GM23338 (cell line): ENCODE measurements at regions not wholly inside any gene's neighbourhood (a gene's known extent, or its start where the extent isn't known, plus 50 kb on each side); places are given as distances from the start of the nearest gene placed in this dataset.

Experiments used
- ATAC-seq: fragments of 200-7000 bp; cut with Tn5 transposase; 3 replicates; pipeline ENCODE4 v1.9.1; 2020
- DNase-seq: peaks from one replicate; pipeline ENCODE4 v3.0.0-alpha.2; 2015; ENCODE audit warnings: low spot score
- H2AFZ ChIP-seq: fragments of 200-600 bp; sonication (generic); 2 replicates; pipeline ENCODE4 v1.8.0; 2016; ENCODE audit warnings: antibody characterized with exemption, mild to moderate bottlenecking, moderate library complexity
- H3F3A ChIP-seq: fragments of 200-600 bp; sonication (generic); replicated peaks from 2 replicates; pipeline ENCODE4 v1.8.0; 2017; ENCODE audit warnings: antibody characterized with exemption, mixed run types, low read depth
- H3K27ac ChIP-seq: fragments of 200-600 bp; sonication (generic); 2 replicates; pipeline ENCODE4 v1.6.1; 2016; ENCODE audit warnings: low read depth
- H3K27me3 ChIP-seq: fragments of 200-600 bp; sonication (generic); 2 replicates; pipeline ENCODE4 v1.8.0; 2016; ENCODE audit warnings: mild to moderate bottlenecking, mixed run types, moderate library complexity; ENCODE audit not compliant: insufficient read depth
- H3K36me3 ChIP-seq: fragments of 200-600 bp; sonication (generic); 2 replicates; pipeline ENCODE4 v1.8.0; 2016; ENCODE audit warnings: mild to moderate bottlenecking; ENCODE audit not compliant: insufficient read depth
- H3K4me1 ChIP-seq: fragments of 200-600 bp; sonication (generic); 2 replicates; pipeline ENCODE4 v1.8.0; 2016; ENCODE audit warnings: mild to moderate bottlenecking, moderate library complexity; ENCODE audit not compliant: insufficient read depth
- H3K4me2 ChIP-seq: fragments of 200-600 bp; sonication (generic); 2 replicates; pipeline ENCODE4 v1.7.1; 2017; ENCODE audit warnings: mixed run types
- H3K4me3 ChIP-seq: fragments of 200-600 bp; sonication (generic); 2 replicates; pipeline ENCODE4 v1.6.1; 2016; ENCODE audit warnings: mixed run types
- H3K79me2 ChIP-seq: fragments of 200-600 bp; sonication (generic); replicated peaks from 2 replicates; pipeline ENCODE4 v1.8.0; 2017; ENCODE audit warnings: mild to moderate bottlenecking; ENCODE audit not compliant: insufficient read depth
- H3K9me2 ChIP-seq: fragments of 200-600 bp; sonication (generic); 2 replicates; pipeline ENCODE4 v1.8.0; 2017; ENCODE audit not compliant: insufficient read depth
- H4K20me1 ChIP-seq: fragments of 200-600 bp; sonication (generic); replicated peaks from 2 replicates; pipeline ENCODE4 v1.8.0; 2017; ENCODE audit warnings: mild to moderate bottlenecking; ENCODE audit not compliant: insufficient read depth
- H3K27ac Mint-ChIP-seq: 2 replicates; pipeline ENCODE4 v1.8.0; 2020; ENCODE audit warnings: inconsistent platforms, mild to moderate bottlenecking, moderate library complexity, mixed read lengths
- H3K27me3 Mint-ChIP-seq: 3 replicates; pipeline ENCODE4 v1.8.0; 2022; ENCODE audit warnings: low read depth, mild to moderate bottlenecking, moderate library complexity, mixed read lengths, inconsistent platforms; ENCODE audit not compliant: insufficient read depth, poor library complexity
- H3K36me3 Mint-ChIP-seq: 3 replicates; pipeline ENCODE4 v1.8.0; 2021; ENCODE audit warnings: low read depth, mild to moderate bottlenecking, inconsistent platforms, moderate library complexity, mixed read lengths
- H3K4me1 Mint-ChIP-seq: 3 replicates; pipeline ENCODE4 v1.8.0; 2020; ENCODE audit warnings: mild to moderate bottlenecking, inconsistent platforms, mixed read lengths
- H3K4me3 Mint-ChIP-seq: 3 replicates; pipeline ENCODE4 v1.8.0; 2021; ENCODE audit warnings: moderate library complexity, mild to moderate bottlenecking, inconsistent platforms, mixed read lengths
- H3K9me3 Mint-ChIP-seq: 3 replicates; pipeline ENCODE4 v1.8.0; 2020; ENCODE audit warnings: moderate library complexity, mild to moderate bottlenecking, inconsistent platforms, mixed read lengths
- EZH2 ChIP-seq: fragments of 200-600 bp; sonication (generic); IDR thresholded peaks from one replicate; pipeline ENCODE4 v1.8.0; 2017; ENCODE audit warnings: antibody characterized with exemption, mild to moderate bottlenecking, low read depth; ENCODE audit not compliant: unreplicated experiment
- EZH2phosphoT487 ChIP-seq: fragments of 200-600 bp; sonication (generic); IDR thresholded peaks from one replicate; pipeline ENCODE4 v1.8.1; 2018; ENCODE audit warnings: antibody characterized with exemption; ENCODE audit not compliant: unreplicated experiment
- JUNB ChIP-seq: IDR thresholded peaks from one replicate; pipeline ENCODE4 v1.6.1; 2016; ENCODE audit warnings: antibody characterized with exemption; ENCODE audit not compliant: unreplicated experiment
- POLR2AphosphoS5 ChIP-seq: IDR thresholded peaks from 2 replicates; pipeline ENCODE4 v1.6.1; 2016; ENCODE audit warnings: antibody characterized with exemption, low read depth
- STAT1 ChIP-seq: IDR thresholded peaks from one replicate; pipeline ENCODE4 v1.6.1; 2016; ENCODE audit warnings: antibody characterized with exemption; ENCODE audit not compliant: unreplicated experiment
- ZNF114 ChIP-seq: fragments of 250-450 bp; sonication (Bioruptor Pico); IDR thresholded peaks from 2 replicates; pipeline ENCODE4 v1.5.0; 2020; ENCODE audit warnings: mild to moderate bottlenecking, moderate library complexity
- ZNF331 ChIP-seq: fragments of 250-450 bp; sonication (Bioruptor Pico); IDR thresholded peaks from 2 replicates; pipeline ENCODE4 v1.5.0; 2020; ENCODE audit warnings: low read depth, mild to moderate bottlenecking, moderate library complexity
- TF ChIP-seq, protein P1 (sequence below): IDR thresholded peaks from one replicate; pipeline ENCODE4 v1.6.1; 2018; ENCODE audit warnings: antibody characterized with exemption; ENCODE audit not compliant: unreplicated experiment
- TF ChIP-seq, protein P2 (sequence below), 2 experiments: fragments of 200-600 bp in 1 of 2; sonication (generic) in 1 of 2; conservative IDR thresholded peaks; 2 replicates each; pipeline versions ENCODE4 v1.5.1 to v1.6.1; 2016 to 2017; ENCODE audit warnings: antibody characterized with exemption in 2 of 2, low read depth in 2 of 2, mild to moderate bottlenecking in 2 of 2, moderate library complexity in 1 of 2
- TF ChIP-seq, protein P3 (sequence below): IDR thresholded peaks from 2 replicates; pipeline ENCODE4 v1.6.1; 2016; ENCODE audit warnings: antibody characterized with exemption

DNA sequence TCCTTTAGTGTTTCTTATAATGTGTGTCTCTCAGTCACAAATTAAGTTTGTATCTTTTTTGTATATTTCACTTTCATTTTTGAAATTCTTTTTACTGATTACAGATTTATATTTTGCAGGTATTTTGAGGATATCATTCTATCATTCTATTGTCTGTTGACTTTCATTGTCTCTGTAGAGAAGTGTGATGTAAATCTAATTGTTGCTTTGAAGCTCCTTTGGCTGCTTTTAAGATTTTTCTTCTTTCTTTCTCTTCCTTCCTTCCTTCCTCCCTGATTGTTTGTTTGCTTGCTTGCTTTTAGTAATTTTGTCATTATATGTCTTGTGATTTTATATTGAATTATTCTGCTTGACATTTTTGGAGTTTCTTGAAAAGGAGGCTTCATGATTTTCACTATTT, 75.3 kb upstream of the MAST4 start:
- Mint-ChIP-seq H3K27me3 (no peaks in the 10 kb centered on the region), H3K27ac (no peak overlapping the region), H3K9me3 (peaks cover 30% of the 10 kb centered on the region), H3K4me1 (no peaks in the 10 kb centered on the region), H3K4me3 (no peak overlapping the region), H3K36me3 (peaks cover 11% of the 10 kb centered on the region; the same call in 2 of the 3 replicates)
- no peaks in the 10 kb centered on the region for H3K79me2 ChIP-seq
- no peak overlapping the region for H3K4me2 ChIP-seq
- H3K4me1 ChIP-seq = no peaks in the 10 kb centered on the region
- no peak overlapping the region for H3K4me3 ChIP-seq
- TF ChIP-seq, protein P1, sequence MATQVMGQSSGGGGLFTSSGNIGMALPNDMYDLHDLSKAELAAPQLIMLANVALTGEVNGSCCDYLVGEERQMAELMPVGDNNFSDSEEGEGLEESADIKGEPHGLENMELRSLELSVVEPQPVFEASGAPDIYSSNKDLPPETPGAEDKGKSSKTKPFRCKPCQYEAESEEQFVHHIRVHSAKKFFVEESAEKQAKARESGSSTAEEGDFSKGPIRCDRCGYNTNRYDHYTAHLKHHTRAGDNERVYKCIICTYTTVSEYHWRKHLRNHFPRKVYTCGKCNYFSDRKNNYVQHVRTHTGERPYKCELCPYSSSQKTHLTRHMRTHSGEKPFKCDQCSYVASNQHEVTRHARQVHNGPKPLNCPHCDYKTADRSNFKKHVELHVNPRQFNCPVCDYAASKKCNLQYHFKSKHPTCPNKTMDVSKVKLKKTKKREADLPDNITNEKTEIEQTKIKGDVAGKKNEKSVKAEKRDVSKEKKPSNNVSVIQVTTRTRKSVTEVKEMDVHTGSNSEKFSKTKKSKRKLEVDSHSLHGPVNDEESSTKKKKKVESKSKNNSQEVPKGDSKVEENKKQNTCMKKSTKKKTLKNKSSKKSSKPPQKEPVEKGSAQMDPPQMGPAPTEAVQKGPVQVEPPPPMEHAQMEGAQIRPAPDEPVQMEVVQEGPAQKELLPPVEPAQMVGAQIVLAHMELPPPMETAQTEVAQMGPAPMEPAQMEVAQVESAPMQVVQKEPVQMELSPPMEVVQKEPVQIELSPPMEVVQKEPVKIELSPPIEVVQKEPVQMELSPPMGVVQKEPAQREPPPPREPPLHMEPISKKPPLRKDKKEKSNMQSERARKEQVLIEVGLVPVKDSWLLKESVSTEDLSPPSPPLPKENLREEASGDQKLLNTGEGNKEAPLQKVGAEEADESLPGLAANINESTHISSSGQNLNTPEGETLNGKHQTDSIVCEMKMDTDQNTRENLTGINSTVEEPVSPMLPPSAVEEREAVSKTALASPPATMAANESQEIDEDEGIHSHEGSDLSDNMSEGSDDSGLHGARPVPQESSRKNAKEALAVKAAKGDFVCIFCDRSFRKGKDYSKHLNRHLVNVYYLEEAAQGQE = no peak
- TF ChIP-seq JUNB (no peak), ZNF114 (no peak), STAT1 (no peak), EZH2phosphoT487 (no peak), ZNF331 (CRISPR knock-in tag) (no peak), EZH2 (no peak), POLR2AphosphoS5 (no peak)
- TF ChIP-seq, protein P2, sequence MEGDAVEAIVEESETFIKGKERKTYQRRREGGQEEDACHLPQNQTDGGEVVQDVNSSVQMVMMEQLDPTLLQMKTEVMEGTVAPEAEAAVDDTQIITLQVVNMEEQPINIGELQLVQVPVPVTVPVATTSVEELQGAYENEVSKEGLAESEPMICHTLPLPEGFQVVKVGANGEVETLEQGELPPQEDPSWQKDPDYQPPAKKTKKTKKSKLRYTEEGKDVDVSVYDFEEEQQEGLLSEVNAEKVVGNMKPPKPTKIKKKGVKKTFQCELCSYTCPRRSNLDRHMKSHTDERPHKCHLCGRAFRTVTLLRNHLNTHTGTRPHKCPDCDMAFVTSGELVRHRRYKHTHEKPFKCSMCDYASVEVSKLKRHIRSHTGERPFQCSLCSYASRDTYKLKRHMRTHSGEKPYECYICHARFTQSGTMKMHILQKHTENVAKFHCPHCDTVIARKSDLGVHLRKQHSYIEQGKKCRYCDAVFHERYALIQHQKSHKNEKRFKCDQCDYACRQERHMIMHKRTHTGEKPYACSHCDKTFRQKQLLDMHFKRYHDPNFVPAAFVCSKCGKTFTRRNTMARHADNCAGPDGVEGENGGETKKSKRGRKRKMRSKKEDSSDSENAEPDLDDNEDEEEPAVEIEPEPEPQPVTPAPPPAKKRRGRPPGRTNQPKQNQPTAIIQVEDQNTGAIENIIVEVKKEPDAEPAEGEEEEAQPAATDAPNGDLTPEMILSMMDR (conservative IDR thresholded peaks at IDR 0.05; ENCODE audit: low read depth in 2 of 2) = no peak
- TF ChIP-seq, protein P3, sequence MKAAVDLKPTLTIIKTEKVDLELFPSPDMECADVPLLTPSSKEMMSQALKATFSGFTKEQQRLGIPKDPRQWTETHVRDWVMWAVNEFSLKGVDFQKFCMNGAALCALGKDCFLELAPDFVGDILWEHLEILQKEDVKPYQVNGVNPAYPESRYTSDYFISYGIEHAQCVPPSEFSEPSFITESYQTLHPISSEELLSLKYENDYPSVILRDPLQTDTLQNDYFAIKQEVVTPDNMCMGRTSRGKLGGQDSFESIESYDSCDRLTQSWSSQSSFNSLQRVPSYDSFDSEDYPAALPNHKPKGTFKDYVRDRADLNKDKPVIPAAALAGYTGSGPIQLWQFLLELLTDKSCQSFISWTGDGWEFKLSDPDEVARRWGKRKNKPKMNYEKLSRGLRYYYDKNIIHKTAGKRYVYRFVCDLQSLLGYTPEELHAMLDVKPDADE = no peak
- H3K9me2 ChIP-seq = peaks cover 4% of the 10 kb centered on the region; the same call in 1 of the 2 replicates
- H3F3A ChIP-seq = no peaks in the 10 kb centered on the region
- H4K20me1 ChIP-seq = no peaks in the 10 kb centered on the region
- no peak overlapping the region for H3K27ac ChIP-seq
- ATAC-seq (no peak), DNase-seq (no peak)
- H3K27me3 ChIP-seq = no peaks in the 10 kb centered on the region
- peaks cover 6% of the 10 kb centered on the region; the same call in 1 of the 2 replicates for H3K36me3 ChIP-seq
- no peak overlapping the region for H2AFZ ChIP-seq
